ENCODE measurements at regions not wholly inside any gene's neighbourhood (a gene's known extent, or its start where the extent isn't known, plus 50 kb on each side); places are given as distances from the start of the nearest gene placed in this dataset.
"Not testable (repeated sequence)": the region's sequence is repeated elsewhere in the genome, so short reads cannot be mapped to it uniquely, and the experiment has no call there.

DNA sequence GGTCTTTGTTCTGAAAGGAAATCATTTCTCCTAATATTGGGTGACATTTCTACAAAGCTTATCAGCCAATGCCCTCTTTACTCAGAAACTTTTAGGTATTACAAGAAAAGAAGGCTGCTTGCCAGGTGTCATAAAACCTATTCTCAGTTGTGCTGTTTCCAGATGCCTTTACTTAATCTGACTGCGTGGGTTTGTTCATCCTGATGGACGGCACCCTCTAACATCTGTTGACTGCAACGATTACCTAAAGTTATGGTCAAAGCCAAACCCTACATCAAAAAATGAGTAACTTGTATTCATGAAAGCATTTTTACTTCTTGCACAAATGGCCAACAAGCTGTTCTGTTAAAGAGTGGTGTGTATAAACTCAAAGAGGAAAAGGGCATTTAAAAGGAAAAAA, 207.7 kb upstream of the PDZRN3 start:
- peaks cover 11% of the 10 kb centered on the region for H3K9me3 Mint-ChIP-seq (ENCODE audit: low read depth, unreplicated experiment)
- H3K27ac Mint-ChIP-seq (ENCODE audit: unreplicated experiment), result no peak overlapping the region

DNA sequence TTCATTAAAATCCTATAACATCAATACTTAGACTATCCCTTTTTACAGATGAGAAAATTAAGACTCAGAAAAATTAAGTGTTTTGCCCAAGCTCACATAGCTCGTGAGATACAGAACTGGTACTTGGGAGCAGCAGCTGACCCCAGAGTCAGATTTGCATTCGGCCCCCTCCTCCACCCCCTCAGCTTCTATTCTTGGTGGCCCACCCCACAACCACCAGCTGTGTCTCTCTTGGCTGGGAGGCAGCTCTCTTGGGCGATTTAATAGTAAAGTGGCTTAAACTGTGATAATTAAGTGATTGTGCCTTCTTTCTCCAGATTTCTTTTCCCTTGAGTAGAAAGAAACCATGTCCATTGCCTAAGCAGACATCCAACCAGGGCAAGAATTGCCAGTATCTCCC, 203.6 kb upstream of the PDZRN3 start:
- Mint-ChIP-seq H3K9me3 (ENCODE audit: low read depth, unreplicated experiment) (peaks cover 5% of the 10 kb centered on the region), H3K27ac (ENCODE audit: unreplicated experiment) (no peak overlapping the region), H3K27me3 (ENCODE audit: unreplicated experiment) (no peaks in the 10 kb centered on the region), H3K4me3 (ENCODE audit: low read depth, unreplicated experiment) (no peak overlapping the region), H3K36me3 (ENCODE audit: insufficient read depth, unreplicated experiment) (no peaks in the 10 kb centered on the region), H3K4me1 (ENCODE audit: low read depth, unreplicated experiment) (no peaks in the 10 kb centered on the region)
- DNase-seq, result no peak
- no TSS peak for BruUV-seq (replicated peaks)
- intact Hi-C loops (cut with micrococcal nuclease; ENCODE audit: unreplicated experiment), result no loop called here
- CTCF ChIA-PET, result no interaction called here
- TF ChIP-seq, protein P1, sequence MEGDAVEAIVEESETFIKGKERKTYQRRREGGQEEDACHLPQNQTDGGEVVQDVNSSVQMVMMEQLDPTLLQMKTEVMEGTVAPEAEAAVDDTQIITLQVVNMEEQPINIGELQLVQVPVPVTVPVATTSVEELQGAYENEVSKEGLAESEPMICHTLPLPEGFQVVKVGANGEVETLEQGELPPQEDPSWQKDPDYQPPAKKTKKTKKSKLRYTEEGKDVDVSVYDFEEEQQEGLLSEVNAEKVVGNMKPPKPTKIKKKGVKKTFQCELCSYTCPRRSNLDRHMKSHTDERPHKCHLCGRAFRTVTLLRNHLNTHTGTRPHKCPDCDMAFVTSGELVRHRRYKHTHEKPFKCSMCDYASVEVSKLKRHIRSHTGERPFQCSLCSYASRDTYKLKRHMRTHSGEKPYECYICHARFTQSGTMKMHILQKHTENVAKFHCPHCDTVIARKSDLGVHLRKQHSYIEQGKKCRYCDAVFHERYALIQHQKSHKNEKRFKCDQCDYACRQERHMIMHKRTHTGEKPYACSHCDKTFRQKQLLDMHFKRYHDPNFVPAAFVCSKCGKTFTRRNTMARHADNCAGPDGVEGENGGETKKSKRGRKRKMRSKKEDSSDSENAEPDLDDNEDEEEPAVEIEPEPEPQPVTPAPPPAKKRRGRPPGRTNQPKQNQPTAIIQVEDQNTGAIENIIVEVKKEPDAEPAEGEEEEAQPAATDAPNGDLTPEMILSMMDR (IDR thresholded peaks at IDR 0.05; ENCODE audit: unreplicated experiment), result no peak

More for the DNA sequence above, 207.7 kb upstream of the PDZRN3 start:
- Mint-ChIP-seq H3K4me3 (ENCODE audit: low read depth, unreplicated experiment) (no peak overlapping the region), H3K36me3 (ENCODE audit: insufficient read depth, unreplicated experiment) (no peaks in the 10 kb centered on the region), H3K27me3 (ENCODE audit: unreplicated experiment) (no peaks in the 10 kb centered on the region), H3K4me1 (ENCODE audit: low read depth, unreplicated experiment) (no peaks in the 10 kb centered on the region)
- CTCF ChIA-PET, result no interaction called here
- no peak for DNase-seq
- intact Hi-C loops (cut with micrococcal nuclease; ENCODE audit: unreplicated experiment), result no loop called here
- no TSS peak for BruUV-seq (replicated peaks)
- TF ChIP-seq, protein P1 (IDR thresholded peaks at IDR 0.05; ENCODE audit: unreplicated experiment), result no peak

DNA sequence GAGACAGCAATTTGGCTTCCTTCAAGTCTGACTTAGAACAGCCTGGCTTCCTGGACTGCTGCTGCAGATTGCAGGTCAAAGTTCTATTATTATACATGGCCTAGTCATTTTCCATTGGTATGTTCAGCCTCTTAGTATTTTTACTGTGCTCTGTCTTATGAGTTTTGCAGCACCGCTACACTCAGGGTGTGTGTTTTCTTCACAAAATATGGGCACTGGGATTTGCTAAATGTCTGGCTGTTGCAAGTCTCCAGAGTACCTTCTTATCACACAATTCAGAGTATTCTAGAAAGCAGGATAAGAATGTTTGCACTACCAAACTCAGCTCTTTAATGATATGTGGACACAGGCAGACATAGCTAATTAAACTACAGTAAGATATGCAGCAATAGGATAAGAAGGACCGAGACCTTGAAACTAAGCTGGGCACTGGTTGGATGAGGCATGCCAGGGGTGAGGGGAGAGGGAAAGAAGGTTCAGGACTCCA, 203.0 kb upstream of the PDZRN3 start:
- intact Hi-C loops (cut with micrococcal nuclease; ENCODE audit: unreplicated experiment), result no loop called here
- no peaks in the 10 kb centered on the region for H3K4me1 Mint-ChIP-seq (ENCODE audit: low read depth, unreplicated experiment)
- H3K9me3 Mint-ChIP-seq (ENCODE audit: low read depth, unreplicated experiment), result peaks cover 5% of the 10 kb centered on the region
- H3K36me3 Mint-ChIP-seq (ENCODE audit: insufficient read depth, unreplicated experiment), result no peaks in the 10 kb centered on the region
- H3K27me3 Mint-ChIP-seq (ENCODE audit: unreplicated experiment), result no peaks in the 10 kb centered on the region
- H3K27ac Mint-ChIP-seq (ENCODE audit: unreplicated experiment), result no peak overlapping the region
- CTCF ChIA-PET, result no interaction called here
- no TSS peak for BruUV-seq (replicated peaks)
- no peak overlapping the region for H3K4me3 Mint-ChIP-seq (ENCODE audit: low read depth, unreplicated experiment)
- TF ChIP-seq, protein P1 (IDR thresholded peaks at IDR 0.05; ENCODE audit: unreplicated experiment), result no peak
- DNase-seq, result no peak

DNA sequence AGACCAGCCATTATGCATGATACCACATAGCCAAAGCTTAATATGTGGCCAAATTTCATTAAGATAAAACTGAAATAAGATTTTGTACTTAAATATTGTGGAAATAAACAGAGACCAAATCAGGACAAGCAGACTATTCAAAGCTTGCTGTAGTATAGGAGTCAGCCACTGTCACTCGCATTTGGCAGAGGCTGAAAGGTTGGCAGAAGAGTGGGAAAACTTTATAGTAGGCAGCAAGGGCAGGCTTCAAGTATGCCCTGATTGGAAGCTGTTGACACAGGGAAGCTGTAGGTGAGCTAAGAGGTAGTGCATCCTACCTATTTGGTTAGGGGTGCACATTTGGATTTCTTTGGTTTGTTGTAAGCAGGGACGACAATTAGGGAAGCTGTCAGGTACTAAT, 202.5 kb upstream of the PDZRN3 start:
- CTCF ChIA-PET, result no interaction called here
- no peaks in the 10 kb centered on the region for H3K4me1 Mint-ChIP-seq (ENCODE audit: low read depth, unreplicated experiment)

DNA sequence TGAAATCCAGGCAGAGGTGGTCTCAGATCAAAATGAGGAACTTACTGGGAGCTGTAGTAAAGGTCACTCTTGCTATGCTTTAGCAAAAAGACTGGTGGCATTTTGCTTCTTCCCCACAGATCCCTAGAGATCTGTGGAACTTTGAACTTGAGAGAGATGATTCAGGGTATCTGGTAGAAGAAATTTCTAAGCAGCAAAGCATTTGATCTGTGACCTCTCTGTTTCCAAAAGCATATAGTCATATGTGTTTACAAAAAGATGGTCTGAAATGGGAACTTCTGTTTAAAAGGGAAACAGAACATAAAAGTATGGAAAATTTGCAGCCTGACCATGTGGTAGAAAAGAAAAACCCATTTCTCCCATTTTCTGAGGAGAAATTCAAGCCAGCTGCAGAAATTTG, 196.2 kb upstream of the PDZRN3 start:
- H3K27me3 Mint-ChIP-seq (ENCODE audit: unreplicated experiment); H3K36me3 Mint-ChIP-seq (ENCODE audit: insufficient read depth, unreplicated experiment); DNase-seq; H3K4me3 Mint-ChIP-seq (ENCODE audit: low read depth, unreplicated experiment); H3K27ac Mint-ChIP-seq (ENCODE audit: unreplicated experiment); CTCF ChIA-PET; H3K4me1 Mint-ChIP-seq (ENCODE audit: low read depth, unreplicated experiment); BruUV-seq (replicated peaks); H3K9me3 Mint-ChIP-seq (ENCODE audit: low read depth, unreplicated experiment); intact Hi-C loops (cut with micrococcal nuclease; ENCODE audit: unreplicated experiment): not testable (repeated sequence)

More for the DNA sequence above, 202.5 kb upstream of the PDZRN3 start:
- intact Hi-C loops (cut with micrococcal nuclease; ENCODE audit: unreplicated experiment), result no loop called here
- no peaks in the 10 kb centered on the region for H3K36me3 Mint-ChIP-seq (ENCODE audit: insufficient read depth, unreplicated experiment)
- no peaks in the 10 kb centered on the region for H3K27me3 Mint-ChIP-seq (ENCODE audit: unreplicated experiment)
- DNase-seq, result no peak
- BruUV-seq (replicated peaks), result no TSS peak
- no peak overlapping the region for H3K27ac Mint-ChIP-seq (ENCODE audit: unreplicated experiment)
- no peak overlapping the region for H3K4me3 Mint-ChIP-seq (ENCODE audit: low read depth, unreplicated experiment)
- H3K9me3 Mint-ChIP-seq (ENCODE audit: low read depth, unreplicated experiment), result peaks cover 5% of the 10 kb centered on the region
- TF ChIP-seq, protein P1 (IDR thresholded peaks at IDR 0.05; ENCODE audit: unreplicated experiment), result no peak

All from Calu3 (cell line).